ENCODE measurements at regions not wholly inside any gene's neighbourhood (a gene's known extent, or its start where the extent isn't known, plus 50 kb on each side); places are given as distances from the start of the nearest gene placed in this dataset.

DNA sequence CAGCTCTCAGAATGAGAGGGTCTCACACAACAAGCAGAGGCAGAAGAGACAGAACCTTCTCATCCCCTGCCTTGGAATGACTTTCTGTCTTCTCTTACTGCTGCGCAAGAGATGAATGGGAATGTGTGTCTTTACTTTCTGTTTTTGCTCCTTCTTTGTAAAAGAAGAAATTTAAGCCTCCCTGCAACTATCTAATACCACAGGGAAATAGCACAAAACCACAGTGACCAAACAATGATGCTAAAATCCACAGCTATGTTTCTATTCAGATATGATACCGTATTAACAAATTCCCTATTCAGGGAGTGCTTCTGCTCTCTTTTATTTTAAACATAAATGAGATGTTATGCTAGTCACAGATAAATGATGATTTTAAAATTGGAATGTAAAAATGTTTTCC lies 173.8 kb upstream of the RAI2 start:
- CTCF ChIA-PET, result no interaction called here
- Histone ChIP-seq H3K36me3 (ENCODE audit: control insufficient read depth in 2 of 2, extremely low read depth in 1 of 2, insufficient read depth in 2 of 2, low read length in 2 of 2) (no peaks in the 10 kb centered on the region), H2AFZ (ENCODE audit: low read depth, low read length) (no peak overlapping the region), H3K4me2 (ENCODE audit: insufficient read depth, low read length) (no peak overlapping the region), H3K9ac (replicated peaks; ENCODE audit: extremely low read depth, insufficient read depth, low read length) (no peak overlapping the region), H3K27me3 (ENCODE audit: control insufficient read depth in 2 of 2, insufficient read depth in 2 of 2, low read length in 2 of 2) (no peaks in the 10 kb centered on the region), H3K9me1 (replicated peaks; ENCODE audit: control insufficient read depth, extremely low read depth, insufficient read depth, low read length) (no peaks in the 10 kb centered on the region), H3K4me3 (replicated peaks in 1 of 3; ENCODE audit: insufficient read depth in 1 of 3, low read depth in 1 of 3, low read length in 3 of 3) (no peak overlapping the region), H3K9me3 (replicated peaks; ENCODE audit: control insufficient read depth, insufficient read depth, low read length) (no peaks in the 10 kb centered on the region), H4K20me1 (replicated peaks; ENCODE audit: control insufficient read depth, extremely low read depth, insufficient read depth, low read length) (no peaks in the 10 kb centered on the region), H3K27ac (ENCODE audit: insufficient read depth, low read depth, low read length) (no peak overlapping the region), H3K79me2 (ENCODE audit: control insufficient read depth, insufficient read depth, low read length) (no peaks in the 10 kb centered on the region), H3K4me1 (ENCODE audit: control insufficient read depth, extremely low read depth, insufficient read depth, low read length) (no peaks in the 10 kb centered on the region)
- POLR2A ChIA-PET, result no interaction called here
- DNase-seq (ENCODE audit: low read depth, low spot score) (no peak), FAIRE-seq (no peak)
- intact Hi-C loops (cut with micrococcal nuclease) (no loop called here), dilution Hi-C loops (cut with MboI; ENCODE audit: extremely low pct_ligation_motif_present, low sequenced_read_pairs) (no loop called here)
- TF ChIP-seq JUN (IDR thresholded peaks at IDR 0.05; ENCODE audit: borderline replicate concordance, insufficient read depth, insufficient read length, low read depth), result no peak
- TF ChIP-seq, protein P1, sequence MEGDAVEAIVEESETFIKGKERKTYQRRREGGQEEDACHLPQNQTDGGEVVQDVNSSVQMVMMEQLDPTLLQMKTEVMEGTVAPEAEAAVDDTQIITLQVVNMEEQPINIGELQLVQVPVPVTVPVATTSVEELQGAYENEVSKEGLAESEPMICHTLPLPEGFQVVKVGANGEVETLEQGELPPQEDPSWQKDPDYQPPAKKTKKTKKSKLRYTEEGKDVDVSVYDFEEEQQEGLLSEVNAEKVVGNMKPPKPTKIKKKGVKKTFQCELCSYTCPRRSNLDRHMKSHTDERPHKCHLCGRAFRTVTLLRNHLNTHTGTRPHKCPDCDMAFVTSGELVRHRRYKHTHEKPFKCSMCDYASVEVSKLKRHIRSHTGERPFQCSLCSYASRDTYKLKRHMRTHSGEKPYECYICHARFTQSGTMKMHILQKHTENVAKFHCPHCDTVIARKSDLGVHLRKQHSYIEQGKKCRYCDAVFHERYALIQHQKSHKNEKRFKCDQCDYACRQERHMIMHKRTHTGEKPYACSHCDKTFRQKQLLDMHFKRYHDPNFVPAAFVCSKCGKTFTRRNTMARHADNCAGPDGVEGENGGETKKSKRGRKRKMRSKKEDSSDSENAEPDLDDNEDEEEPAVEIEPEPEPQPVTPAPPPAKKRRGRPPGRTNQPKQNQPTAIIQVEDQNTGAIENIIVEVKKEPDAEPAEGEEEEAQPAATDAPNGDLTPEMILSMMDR (IDR thresholded peaks at IDR 0.05; ENCODE audit: extremely low read depth in 1 of 2, insufficient read depth in 1 of 2, low read depth in 1 of 2, low read length in 2 of 2), result no peak
- TF ChIP-seq EZH2 (IDR thresholded peaks at IDR 0.05; ENCODE audit: borderline replicate concordance, low read depth, low read length, severe bottlenecking), result no peak
- TF ChIP-seq FOS (IDR thresholded peaks at IDR 0.05; ENCODE audit: borderline replicate concordance, insufficient read depth, low read length), result no peak
- no peak for TF ChIP-seq POLR2AphosphoS5 (IDR thresholded peaks at IDR 0.05; ENCODE audit: insufficient read depth, low read depth, low read length)
- TF ChIP-seq MYC (IDR thresholded peaks at IDR 0.05; ENCODE audit: low read depth, low read length), result no peak
- no peak for TF ChIP-seq GATA2 (IDR thresholded peaks at IDR 0.05; ENCODE audit: insufficient read depth, insufficient read length, low read depth, low read length)
- no peak for TF ChIP-seq POLR2A (IDR thresholded peaks at IDR 0.05; ENCODE audit: low read depth, low read length)
- TF ChIP-seq, protein P2, sequence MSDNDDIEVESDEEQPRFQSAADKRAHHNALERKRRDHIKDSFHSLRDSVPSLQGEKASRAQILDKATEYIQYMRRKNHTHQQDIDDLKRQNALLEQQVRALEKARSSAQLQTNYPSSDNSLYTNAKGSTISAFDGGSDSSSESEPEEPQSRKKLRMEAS (IDR thresholded peaks at IDR 0.05; ENCODE audit: insufficient read depth, insufficient read length), result no peak
- no TSS peak for BruUV-seq (replicated peaks)

Measured in endothelial cell of umbilical vein (primary cell).